H1 (cell line): ENCODE measurements at regions not wholly inside any gene's neighbourhood (a gene's known extent, or its start where the extent isn't known, plus 50 kb on each side); places are given as distances from the start of the nearest gene placed in this dataset.

Experiments used
- CTCF ChIA-PET: fragments of 300-600 bp; sonication (Branson Sonifier 250); formaldehyde crosslinking; loops from one replicate; lab custom pipeline; 2021; ENCODE audit not compliant: partially characterized antibody; lab: Charles Lee
- POLR2A ChIA-PET: fragments of 300-600 bp; sonication (Branson Sonifier 250); formaldehyde crosslinking; loops from one replicate; lab custom pipeline; 2021; ENCODE audit warnings: inconsistent platforms; ENCODE audit not compliant: partially characterized antibody; lab: Charles Lee
- DNase-seq, 2 experiments: peaks; one replicate each; pipeline versions ENCODE4 v3.0.0 to v3.0.0-alpha.2; 2010 to 2022; ENCODE audit warnings: low spot score in 2 of 2, low read depth in 1 of 2, mixed read lengths in 1 of 2
- FAIRE-seq: peaks from 2 replicates; lab custom pipeline; 2011; peaks lifted over from hg19 to GRCh38; lab: Jason Lieb, UNC
- H2AFZ ChIP-seq: 2 replicates; pipeline ENCODE4 v1.8.1; 2012; ENCODE audit warnings: low read length, inconsistent platforms
- H2AK5ac ChIP-seq: 2 replicates; pipeline ENCODE4 v1.6.1; 2013; ENCODE audit warnings: low read depth, low read length
- H2BK120ac ChIP-seq: replicated peaks from 2 replicates; pipeline ENCODE3; 2013; ENCODE audit warnings: low read depth, low read length, inconsistent platforms
- H2BK12ac ChIP-seq: 2 replicates; pipeline ENCODE4 v1.6.1; 2013; ENCODE audit warnings: low read depth, low read length
- H2BK15ac ChIP-seq: 2 replicates; pipeline ENCODE4 v1.6.1; 2013; ENCODE audit warnings: low read length
- H2BK20ac ChIP-seq: 2 replicates; pipeline ENCODE4 v1.6.1; 2013; ENCODE audit warnings: low read length
- H2BK5ac ChIP-seq: 2 replicates; pipeline ENCODE4 v1.6.1; 2013; ENCODE audit warnings: low read depth, low read length
- H3K14ac ChIP-seq: 2 replicates; pipeline ENCODE4 v1.6.1; 2013; ENCODE audit warnings: inconsistent platforms; ENCODE audit not compliant: insufficient read length
- H3K18ac ChIP-seq: 2 replicates; pipeline ENCODE4 v1.6.1; 2013; ENCODE audit warnings: low read length; ENCODE audit errors: extremely low read depth
- H3K23ac ChIP-seq: 2 replicates; pipeline ENCODE4 v1.6.1; 2013; ENCODE audit warnings: inconsistent platforms; ENCODE audit not compliant: insufficient read length
- H3K23me2 ChIP-seq: 2 replicates; pipeline ENCODE4 v1.6.1; 2013; ENCODE audit warnings: low read depth, low read length
- H3K27ac ChIP-seq: 2 replicates; pipeline ENCODE4 v1.6.1; 2011; ENCODE audit warnings: low read depth, low read length, inconsistent platforms
- H3K27me3 ChIP-seq, 4 experiments: replicated peaks in 1 of 4; 1 replicate in 1 of 4; 2 replicates in 3 of 4; pipeline versions ENCODE4 v1.6.1 to v1.8.1; 2011 to 2013; ENCODE audit warnings: low read length in 3 of 4, mild to moderate bottlenecking in 3 of 4, inconsistent platforms in 2 of 4, mixed read lengths in 2 of 4, moderate library complexity in 1 of 4; ENCODE audit not compliant: control insufficient read depth in 3 of 4, insufficient read depth in 3 of 4; ENCODE audit errors: extremely low read depth in 1 of 4
- H3K36me3 ChIP-seq, 4 experiments: 2 replicates each; pipeline versions ENCODE4 v1.6.1 to v1.8.1; 2011 to 2013; ENCODE audit warnings: mild to moderate bottlenecking in 4 of 4, low read length in 3 of 4, moderate library complexity in 2 of 4, control low read depth in 1 of 4, inconsistent platforms in 1 of 4; ENCODE audit not compliant: insufficient read depth in 4 of 4, control insufficient read depth in 2 of 4
- H3K4ac ChIP-seq: replicated peaks from 2 replicates; pipeline ENCODE3; 2013; ENCODE audit warnings: low read length, low read depth, mixed read lengths, inconsistent platforms; ENCODE audit not compliant: insufficient read length
- H3K4me1 ChIP-seq, 4 experiments: replicated peaks in 1 of 4; 1 replicate in 1 of 4; 2 replicates in 3 of 4; pipeline versions ENCODE4 v1.6.1 to v1.8.1; 2011 to 2013; ENCODE audit warnings: low read length in 3 of 4, inconsistent platforms in 2 of 4, mixed read lengths in 1 of 4; ENCODE audit not compliant: insufficient read depth in 4 of 4, control insufficient read depth in 3 of 4
- H3K4me2 ChIP-seq, 2 experiments: 2 replicates each; pipeline versions ENCODE4 v1.6.1 to v1.8.1; 2011 to 2013; ENCODE audit warnings: low read depth in 2 of 2, low read length in 2 of 2, control low read depth in 1 of 2, inconsistent platforms in 1 of 2, mild to moderate bottlenecking in 1 of 2; ENCODE audit not compliant: insufficient read depth in 1 of 2
- H3K4me3 ChIP-seq, 4 experiments: fragments of 200-600, 300-600 bp in 1 of 4; sonication (generic), shearing (Covaris generic), sonication (Bioruptor Twin) in 1 of 4; 2 replicates each; pipeline versions ENCODE4 v1.5.1 to v1.8.1; 2011 to 2016; ENCODE audit warnings: low read length in 4 of 4, low read depth in 3 of 4, control low read depth in 2 of 4, inconsistent platforms in 2 of 4, mild to moderate bottlenecking in 2 of 4, mixed read lengths in 1 of 4, moderate library complexity in 1 of 4; ENCODE audit not compliant: insufficient read depth in 2 of 4; ENCODE audit errors: extremely low read depth in 1 of 4
- H3K56ac ChIP-seq: replicated peaks from 2 replicates; pipeline ENCODE3; 2013; ENCODE audit warnings: low read depth, mild to moderate bottlenecking, mixed read lengths, low read length, inconsistent platforms; ENCODE audit not compliant: insufficient read length
- H3K79me1 ChIP-seq: 2 replicates; pipeline ENCODE4 v1.6.1; 2013; ENCODE audit warnings: low read depth, low read length, control low read depth
- H3K79me2 ChIP-seq, 2 experiments: 2 replicates each; pipeline versions ENCODE4 v1.6.1 to v1.8.1; 2012 to 2013; ENCODE audit warnings: low read length in 2 of 2, mild to moderate bottlenecking in 2 of 2, inconsistent platforms in 1 of 2; ENCODE audit not compliant: insufficient read depth in 2 of 2, control insufficient read depth in 1 of 2
- H3K9ac ChIP-seq, 4 experiments: replicated peaks in 1 of 4; 1 replicate in 1 of 4; 2 replicates in 3 of 4; pipeline versions ENCODE4 v1.6.1 to v1.8.1; 2011 to 2013; ENCODE audit warnings: low read depth in 3 of 4, low read length in 3 of 4, control low read depth in 2 of 4, mild to moderate bottlenecking in 2 of 4, moderate library complexity in 2 of 4, inconsistent platforms in 1 of 4; ENCODE audit errors: extremely low read depth in 1 of 4
- H3K9me3 ChIP-seq, 2 experiments: 2 replicates each; pipeline versions ENCODE4 v1.6.1 to v1.8.1; 2012 to 2013; ENCODE audit warnings: mild to moderate bottlenecking in 2 of 2, moderate library complexity in 2 of 2, control low read depth in 1 of 2, inconsistent platforms in 1 of 2, low read depth in 1 of 2, low read length in 1 of 2, mixed read lengths in 1 of 2; ENCODE audit not compliant: insufficient read depth in 2 of 2
- H4K20me1 ChIP-seq, 2 experiments: replicated peaks in 1 of 2; 2 replicates each; pipeline versions ENCODE3 to v1.8.1; 2011 to 2013; ENCODE audit warnings: inconsistent platforms in 2 of 2, low read length in 2 of 2, mild to moderate bottlenecking in 1 of 2; ENCODE audit not compliant: insufficient read depth in 2 of 2, control insufficient read depth in 1 of 2
- H4K5ac ChIP-seq: 2 replicates; pipeline ENCODE4 v1.6.1; 2013; ENCODE audit warnings: low read length, low read depth, mixed read lengths, inconsistent platforms; ENCODE audit not compliant: insufficient read length
- H4K8ac ChIP-seq: 2 replicates; pipeline ENCODE4 v1.8.0; 2013; ENCODE audit warnings: mild to moderate bottlenecking, moderate library complexity, low read length, inconsistent platforms; ENCODE audit not compliant: insufficient read depth; ENCODE audit errors: extremely low read depth
- H4K91ac ChIP-seq: replicated peaks from 2 replicates; pipeline ENCODE3; 2013; ENCODE audit warnings: low read length, mixed read lengths, inconsistent platforms; ENCODE audit not compliant: insufficient read length
- ATF2 ChIP-seq: IDR thresholded peaks from 2 replicates; pipeline ENCODE4 v1.6.1; 2012; ENCODE audit warnings: low read length, inconsistent platforms
- MAX ChIP-seq: IDR thresholded peaks from 2 replicates; pipeline ENCODE4 v1.6.1; 2012; ENCODE audit warnings: inconsistent platforms
- POLR2A ChIP-seq, 2 experiments: IDR thresholded peaks; 1 replicate in 1 of 2; 2 replicates in 1 of 2; pipeline ENCODE4 v1.6.1; 2011; ENCODE audit warnings: low read depth in 2 of 2, low read length in 2 of 2, mild to moderate bottlenecking in 2 of 2; ENCODE audit errors: control extremely low read depth in 1 of 2
- RXRA ChIP-seq: IDR thresholded peaks from 2 replicates; pipeline ENCODE4 v1.6.1; 2011; ENCODE audit warnings: low read depth, mild to moderate bottlenecking, low read length, moderate library complexity; ENCODE audit not compliant: insufficient read depth
- SIN3A ChIP-seq, 2 experiments: IDR thresholded peaks in 1 of 2; conservative IDR thresholded peaks in 1 of 2; 2 replicates each; pipeline ENCODE4 v1.6.1; 2011 to 2012; ENCODE audit warnings: low read length in 2 of 2, improper control_type of control experiment in 1 of 2, low read depth in 1 of 2, mild to moderate bottlenecking in 1 of 2
- SIRT6 ChIP-seq: IDR thresholded peaks from one replicate; pipeline ENCODE4 v1.7.1; 2012; ENCODE audit warnings: low read length, inconsistent platforms
- SIX5 ChIP-seq: IDR thresholded peaks from 2 replicates; pipeline ENCODE4 v1.6.1; 2011; ENCODE audit warnings: mild to moderate bottlenecking, low read depth, low read length
- SP4 ChIP-seq: IDR thresholded peaks from 2 replicates; pipeline ENCODE4 v1.6.1; 2012; ENCODE audit warnings: low read length, inconsistent platforms
- WGBS, 2 experiments: shearing (Covaris generic) in 1 of 2; methylation state at CpG; one replicate each; pipeline versions ENCODE4 v1.1.6 to v1.1.7; 2013 to 2015; ENCODE audit warnings: low lambda C conversion rate in 2 of 2, mixed read lengths in 2 of 2, inconsistent platforms in 1 of 2, low coverage in 1 of 2, missing lambda C conversion rate in 1 of 2; ENCODE audit not compliant: insufficient replicate concordance in 2 of 2, insufficient coverage in 1 of 2, insufficient read length in 1 of 2; ENCODE audit errors: extremely low coverage in 1 of 2, missing lambda C conversion rate in 1 of 2; 5-methylcytosine and 5-hydroxymethylcytosine counted together

- Histone ChIP-seq H4K20me1 (no peaks in the 10 kb centered on the region), H3K79me1 (no peaks in the 10 kb centered on the region), H3K36me3 (no peaks in the 10 kb centered on the region), H2AK5ac (no peak overlapping the region), H3K4ac (no peak overlapping the region), H3K18ac (no peak overlapping the region), H3K27me3 (no peaks in the 10 kb centered on the region; a peak in 1 of 7 replicates), H2BK20ac (no peak overlapping the region), H2BK12ac (no peak overlapping the region), H3K27ac (no peak overlapping the region), H3K14ac (no peak overlapping the region), H2BK120ac (no peak overlapping the region), H3K9me3 (no peaks in the 10 kb centered on the region), H3K9ac (no peak overlapping the region), H3K4me3 (no peak overlapping the region), H3K23ac (no peak overlapping the region), H4K91ac (no peak overlapping the region), H4K5ac (no peak overlapping the region), H2AFZ (no peak overlapping the region), H3K4me1 (no peaks in the 10 kb centered on the region), H2BK15ac (no peak overlapping the region), H4K8ac (no peak overlapping the region), H2BK5ac (no peak overlapping the region), H3K4me2 (no peak overlapping the region), H3K23me2 (no peaks in the 10 kb centered on the region), H3K79me2 (no peaks in the 10 kb centered on the region), H3K56ac (no peak overlapping the region)
- POLR2A ChIA-PET = interaction anchor here (0.6 kb wide), 1 partner anchor 59 kb away, joined by 4 read pairs; no protein-coding TSS in a partner anchor
- DNase-seq = no peak
- no peak for TF ChIP-seq MAX
- no peak for TF ChIP-seq POLR2A (IDR thresholded peaks at IDR 0.05; ENCODE audit: control extremely low read depth in 1 of 2, low read depth in 2 of 2, low read length in 2 of 2)
- no peak for TF ChIP-seq SIRT6
- no peak for TF ChIP-seq ATF2
- no peak for TF ChIP-seq SIN3A (conservative IDR thresholded peaks at IDR 0.05 in 1 of 2, IDR thresholded peaks at IDR 0.05 in 1 of 2; ENCODE audit: low read depth in 1 of 2, low read length in 2 of 2)
- no peak for TF ChIP-seq SIX5
- TF ChIP-seq SP4 = no peak
- TF ChIP-seq RXRA = no peak
- FAIRE-seq = no peak
- CTCF ChIA-PET = interaction anchor here (1.1 kb wide), 1 partner anchor 58 kb away, joined by 3 read pairs; no protein-coding TSS in a partner anchor
- 91% methylated on average over 6 of the region's 6 CpGs; no CpG with 5 or more reads in 1 of the 2 experiments for WGBS, 2 experiments
Measured at GRCh38 chr13:110774490-110774889, 61.0 kb downstream of the ING1 start.
